Endothelial cell of umbilical vein (primary cell): ENCODE measurements at regions not wholly inside any gene's neighbourhood (a gene's known extent, or its start where the extent isn't known, plus 50 kb on each side); places are given as distances from the start of the nearest gene placed in this dataset.

Source experiments
- BruUV-seq: library from RNA; stranded (reverse); fragments of 400-500 nt; replicated peaks from 2 replicates; lab custom pipeline; 2021; lab: Mats Ljungman, UMichigan
- CTCF ChIA-PET: fragments of 300-600, 350-600 bp; sonication (Branson Sonifier 250); formaldehyde crosslinking; loops from one replicate; lab custom pipeline; 2021; ENCODE audit warnings: antibody characterized with exemption, inconsistent platforms; lab: Charles Lee
- POLR2A ChIA-PET: fragments of 300-600, 350-600 bp; sonication (Branson Sonifier 250); formaldehyde crosslinking; loops from one replicate; lab custom pipeline; 2021; ENCODE audit warnings: antibody characterized with exemption, inconsistent platforms; lab: Charles Lee
- DNase-seq: peaks from one replicate; pipeline ENCODE4 v3.0.0-alpha.2; 2011; ENCODE audit warnings: low read depth, low spot score
- FAIRE-seq: peaks from 2 replicates; lab custom pipeline; 2011; peaks lifted over from hg19 to GRCh38; lab: Jason Lieb, UNC
- H2AFZ ChIP-seq: 2 replicates; pipeline ENCODE4 v1.6.0; 2012; ENCODE audit warnings: low read depth, low read length, control low read depth, inconsistent platforms
- H3K27ac ChIP-seq: 2 replicates; pipeline ENCODE4 v1.5.1; 2011; ENCODE audit warnings: low read depth, mild to moderate bottlenecking, control low read depth, low read length, moderate library complexity; ENCODE audit not compliant: insufficient read depth
- H3K27me3 ChIP-seq, 2 experiments: 2 replicates each; pipeline versions ENCODE4 v1.6.0 to v1.6.1; 2011; ENCODE audit warnings: low read length in 2 of 2, mixed read lengths in 1 of 2; ENCODE audit not compliant: control insufficient read depth in 2 of 2, insufficient read depth in 2 of 2
- H3K36me3 ChIP-seq, 2 experiments: 2 replicates in 1 of 2; 3 replicates in 1 of 2; pipeline ENCODE4 v1.5.1; 2011; ENCODE audit warnings: low read length in 2 of 2, mild to moderate bottlenecking in 1 of 2, moderate library complexity in 1 of 2; ENCODE audit not compliant: control insufficient read depth in 2 of 2, insufficient read depth in 2 of 2; ENCODE audit errors: extremely low read depth in 1 of 2
- H3K4me1 ChIP-seq: 3 replicates; pipeline ENCODE4 v1.5.1; 2011; ENCODE audit warnings: mild to moderate bottlenecking, low read length; ENCODE audit not compliant: control insufficient read depth, insufficient read depth; ENCODE audit errors: extremely low read depth
- H3K4me2 ChIP-seq: 2 replicates; pipeline ENCODE4 v1.6.1; 2011; ENCODE audit warnings: low read length, control low read depth, mixed read lengths; ENCODE audit not compliant: insufficient read depth
- H3K4me3 ChIP-seq, 3 experiments: fragments of 200-600 bp in 1 of 3; sonication (generic), shearing (Covaris generic) in 1 of 3; replicated peaks in 1 of 3; 2 replicates each; pipeline ENCODE4 v1.5.1; 2011 to 2016; ENCODE audit warnings: control low read depth in 3 of 3, low read length in 3 of 3, mild to moderate bottlenecking in 2 of 3, inconsistent platforms in 1 of 3, low read depth in 1 of 3, moderate library complexity in 1 of 3; ENCODE audit not compliant: insufficient read depth in 1 of 3
- H3K79me2 ChIP-seq: 2 replicates; pipeline ENCODE4 v1.6.0; 2012; ENCODE audit warnings: low read length, inconsistent platforms; ENCODE audit not compliant: control insufficient read depth, insufficient read depth
- H3K9ac ChIP-seq: replicated peaks from 2 replicates; pipeline ENCODE3; 2011; ENCODE audit warnings: low read length, control low read depth; ENCODE audit not compliant: insufficient read depth; ENCODE audit errors: extremely low read depth
- H3K9me1 ChIP-seq: replicated peaks from 3 replicates; pipeline ENCODE4 v1.6.0; 2011; ENCODE audit warnings: mild to moderate bottlenecking, low read length; ENCODE audit not compliant: control insufficient read depth, insufficient read depth; ENCODE audit errors: extremely low read depth
- H3K9me3 ChIP-seq: replicated peaks from 2 replicates; pipeline ENCODE4 v1.5.1; 2012; ENCODE audit warnings: low read length, inconsistent platforms; ENCODE audit not compliant: control insufficient read depth, insufficient read depth
- H4K20me1 ChIP-seq: replicated peaks from 2 replicates; pipeline ENCODE3; 2011; ENCODE audit warnings: mild to moderate bottlenecking, low read length; ENCODE audit not compliant: control insufficient read depth, insufficient read depth; ENCODE audit errors: extremely low read depth
- EZH2 ChIP-seq: IDR thresholded peaks from 2 replicates; pipeline ENCODE4 v1.6.1; 2012; ENCODE audit warnings: borderline replicate concordance, low read depth, mild to moderate bottlenecking, moderate library complexity, low read length, inconsistent platforms; ENCODE audit not compliant: severe bottlenecking
- FOS ChIP-seq: IDR thresholded peaks from 2 replicates; pipeline ENCODE4 v1.6.1; 2011; ENCODE audit warnings: mild to moderate bottlenecking, low read length, moderate library complexity, borderline replicate concordance; ENCODE audit not compliant: insufficient read depth
- GATA2 ChIP-seq: IDR thresholded peaks from 2 replicates; pipeline ENCODE4 v1.7.0; 2011; ENCODE audit warnings: low read depth, mild to moderate bottlenecking, moderate library complexity, mixed read lengths, low read length; ENCODE audit not compliant: insufficient read length, insufficient read depth
- JUN ChIP-seq: IDR thresholded peaks from 2 replicates; pipeline ENCODE4 v1.6.1; 2011; ENCODE audit warnings: borderline replicate concordance, low read depth; ENCODE audit not compliant: insufficient read length, insufficient read depth
- MYC ChIP-seq: IDR thresholded peaks from one replicate; pipeline ENCODE4 v1.6.1; 2011; ENCODE audit warnings: mild to moderate bottlenecking, low read depth, low read length
- POLR2A ChIP-seq: IDR thresholded peaks from 2 replicates; pipeline ENCODE4 v1.6.1; 2012; ENCODE audit warnings: low read depth, mild to moderate bottlenecking, control low read depth, low read length
- POLR2AphosphoS5 ChIP-seq: IDR thresholded peaks from 2 replicates; pipeline ENCODE4 v1.6.1; 2012; ENCODE audit warnings: low read depth, mild to moderate bottlenecking, control low read depth, low read length, moderate library complexity; ENCODE audit not compliant: insufficient read depth
- dilution Hi-C: fragments of 300-500 bp; cut with MboI; formaldehyde crosslinking; loops from one replicate; pipeline ENCODE4 v1.15.0; 2019; ENCODE audit warnings: low sequenced_read_pairs; ENCODE audit not compliant: extremely low pct_ligation_motif_present
- intact Hi-C: fragments of 100-400 bp; cut with micrococcal nuclease; formaldehyde crosslinking; loops from one replicate; pipeline ENCODE4 v1.10.0; 2022
- TF ChIP-seq, protein P1 (sequence below): IDR thresholded peaks from 2 replicates; pipeline ENCODE4 v1.6.1; 2011; ENCODE audit not compliant: insufficient read depth, insufficient read length
- TF ChIP-seq, protein P2 (sequence below), 2 donors: IDR thresholded peaks; 1 replicate in 1 of 2; 2 replicates in 1 of 2; pipeline ENCODE4 v1.5.1; 2011; ENCODE audit warnings: low read length in 2 of 2, mild to moderate bottlenecking in 2 of 2, moderate library complexity in 2 of 2, control low read depth in 1 of 2, inconsistent platforms in 1 of 2, low read depth in 1 of 2; ENCODE audit not compliant: insufficient read depth in 1 of 2; ENCODE audit errors: extremely low read depth in 1 of 2

- CTCF ChIA-PET, result no interaction called here
- H3K79me2 ChIP-seq, result no peaks in the 10 kb centered on the region
Observed at GRCh38 chr16:48997946-48998345, 283.7 kb downstream of the CBLN1 start.

GRCh38 chr16:48997081-48997615, 284.5 kb downstream of the CBLN1 start:
- BruUV-seq, result no TSS peak
- intact Hi-C loops, result no loop called here
- no peaks in the 10 kb centered on the region for H3K9me3 ChIP-seq

More at GRCh38 chr16:48997946-48998345, 283.7 kb downstream of the CBLN1 start:
- no peak overlapping the region for H3K9ac ChIP-seq
- no peaks in the 10 kb centered on the region for H3K36me3 ChIP-seq
- no peak overlapping the region for H2AFZ ChIP-seq
- DNase-seq (no peak), FAIRE-seq (no peak)
- no peak overlapping the region for H3K4me2 ChIP-seq
- H3K4me3 ChIP-seq, result no peak overlapping the region
- H3K4me1 ChIP-seq, result no peaks in the 10 kb centered on the region
- TF ChIP-seq GATA2 (no peak), POLR2AphosphoS5 (no peak), EZH2 (no peak), MYC (no peak), POLR2A (no peak)
- TF ChIP-seq, protein P1, sequence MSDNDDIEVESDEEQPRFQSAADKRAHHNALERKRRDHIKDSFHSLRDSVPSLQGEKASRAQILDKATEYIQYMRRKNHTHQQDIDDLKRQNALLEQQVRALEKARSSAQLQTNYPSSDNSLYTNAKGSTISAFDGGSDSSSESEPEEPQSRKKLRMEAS, result no peak
- no peaks in the 10 kb centered on the region for H3K27me3 ChIP-seq
- H4K20me1 ChIP-seq, result no peaks in the 10 kb centered on the region
- no peaks in the 10 kb centered on the region for H3K9me3 ChIP-seq
- H3K27ac ChIP-seq, result no peak overlapping the region
- no TSS peak for BruUV-seq
- POLR2A ChIA-PET, result no interaction called here
- dilution Hi-C loops, result no loop called here
- intact Hi-C loops, result no loop called here
- H3K9me1 ChIP-seq, result no peaks in the 10 kb centered on the region

More at GRCh38 chr16:48997081-48997615, 284.5 kb downstream of the CBLN1 start:
- no peak overlapping the region for H3K4me3 ChIP-seq
- ChIA-PET POLR2A (no interaction called here), CTCF (no interaction called here)
- H2AFZ ChIP-seq, result no peak overlapping the region
- H3K27ac ChIP-seq, result no peak overlapping the region
- no peak overlapping the region for H3K9ac ChIP-seq
- TF ChIP-seq, protein P2, sequence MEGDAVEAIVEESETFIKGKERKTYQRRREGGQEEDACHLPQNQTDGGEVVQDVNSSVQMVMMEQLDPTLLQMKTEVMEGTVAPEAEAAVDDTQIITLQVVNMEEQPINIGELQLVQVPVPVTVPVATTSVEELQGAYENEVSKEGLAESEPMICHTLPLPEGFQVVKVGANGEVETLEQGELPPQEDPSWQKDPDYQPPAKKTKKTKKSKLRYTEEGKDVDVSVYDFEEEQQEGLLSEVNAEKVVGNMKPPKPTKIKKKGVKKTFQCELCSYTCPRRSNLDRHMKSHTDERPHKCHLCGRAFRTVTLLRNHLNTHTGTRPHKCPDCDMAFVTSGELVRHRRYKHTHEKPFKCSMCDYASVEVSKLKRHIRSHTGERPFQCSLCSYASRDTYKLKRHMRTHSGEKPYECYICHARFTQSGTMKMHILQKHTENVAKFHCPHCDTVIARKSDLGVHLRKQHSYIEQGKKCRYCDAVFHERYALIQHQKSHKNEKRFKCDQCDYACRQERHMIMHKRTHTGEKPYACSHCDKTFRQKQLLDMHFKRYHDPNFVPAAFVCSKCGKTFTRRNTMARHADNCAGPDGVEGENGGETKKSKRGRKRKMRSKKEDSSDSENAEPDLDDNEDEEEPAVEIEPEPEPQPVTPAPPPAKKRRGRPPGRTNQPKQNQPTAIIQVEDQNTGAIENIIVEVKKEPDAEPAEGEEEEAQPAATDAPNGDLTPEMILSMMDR (IDR thresholded peaks at IDR 0.05; ENCODE audit: extremely low read depth in 1 of 2, insufficient read depth in 1 of 2, low read depth in 1 of 2, low read length in 2 of 2), result no peak
- TF ChIP-seq GATA2 (no peak), FOS (no peak), POLR2A (no peak), JUN (no peak), POLR2AphosphoS5 (no peak)
- TF ChIP-seq, protein P1, result no peak
- H3K27me3 ChIP-seq, result no peaks in the 10 kb centered on the region
- H3K79me2 ChIP-seq, result no peaks in the 10 kb centered on the region
- no peak for FAIRE-seq
- no peak for DNase-seq
- no peaks in the 10 kb centered on the region for H3K36me3 ChIP-seq
- H3K4me2 ChIP-seq, result no peak overlapping the region
- no peaks in the 10 kb centered on the region for H4K20me1 ChIP-seq
- H3K4me1 ChIP-seq, result no peaks in the 10 kb centered on the region
- dilution Hi-C loops, result no loop called here
- H3K9me1 ChIP-seq, result no peaks in the 10 kb centered on the region
